NCI-H2196 (cell line): ENCODE measurements at regions not wholly inside any gene's neighbourhood (a gene's known extent, or its start where the extent isn't known, plus 50 kb on each side); places are given as distances from the start of the nearest gene placed in this dataset.
"Not testable (repeated sequence)": the region's sequence is repeated elsewhere in the genome, so short reads cannot be mapped to it uniquely, and the experiment has no call there.

Experiments
- DNase-seq: peaks from one replicate; lab custom pipeline; 2025; ENCODE audit not compliant: unreplicated experiment; lab: John Stamatoyannopoulos, UW

GRCh38 chr20:40889266-40889665, 139.4 kb upstream of the TOP1 start:
- DNase-seq = not testable (repeated sequence)

DNA sequence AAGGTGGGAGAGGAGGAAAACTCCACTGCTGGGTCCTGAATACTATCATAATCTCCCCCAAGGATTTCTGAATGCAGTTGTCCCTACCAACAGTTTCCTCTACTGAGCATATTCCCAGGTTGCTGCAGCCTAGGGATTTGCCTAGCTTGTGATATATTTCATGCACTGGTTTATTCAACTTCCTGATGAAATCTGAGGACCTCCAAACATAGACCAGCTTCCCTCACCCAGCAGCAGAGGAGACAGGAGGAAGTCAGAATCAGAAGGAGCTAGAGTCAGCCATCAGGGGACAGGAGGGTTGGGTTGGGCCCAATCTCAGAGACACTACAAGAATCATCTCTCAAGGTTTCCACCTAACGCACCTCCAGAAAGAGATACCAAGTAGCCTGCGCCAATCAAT, 138.4 kb upstream of the TOP1 start:
- no peak for DNase-seq

GRCh38 chr20:40890635-40891034, 138.0 kb upstream of the TOP1 start:
- no peak for DNase-seq

GRCh38 chr20:40891351-40891750, 137.3 kb upstream of the TOP1 start:
- DNase-seq = no peak

- no peak for DNase-seq
Observed at GRCh38 chr20:40892642-40893041, 136.0 kb upstream of the TOP1 start.

DNA sequence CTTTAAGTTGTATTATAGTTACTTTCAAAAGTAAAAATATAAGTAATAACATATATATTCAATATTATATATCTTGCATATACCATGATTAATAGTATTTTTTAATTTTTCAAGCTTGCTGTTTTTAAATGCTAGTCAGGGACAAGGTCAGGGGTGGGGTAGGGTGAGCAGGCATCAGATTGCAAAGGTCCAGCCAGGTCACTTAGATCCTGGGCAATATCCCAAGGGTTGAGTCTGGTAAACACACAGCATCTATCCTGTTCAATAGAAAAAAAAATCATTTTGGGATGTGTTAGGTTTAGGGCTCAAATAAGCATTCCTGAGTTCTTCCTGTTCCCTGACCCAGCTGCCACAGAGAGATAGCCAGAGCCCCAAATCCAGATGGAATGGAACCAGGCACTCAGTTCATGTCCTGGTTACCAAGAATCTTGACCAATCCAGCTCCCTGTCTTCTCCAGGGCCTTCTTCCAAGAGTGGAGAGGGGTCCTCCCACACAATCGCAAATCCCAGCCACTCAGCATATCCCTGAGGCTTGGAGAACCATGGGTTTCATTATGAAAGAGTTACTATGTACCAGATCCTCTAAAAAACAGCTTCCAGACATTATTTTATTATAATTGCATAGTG, 134.9 kb upstream of the TOP1 start:
- no peak for DNase-seq

- DNase-seq = no peak
Observed at GRCh38 chr20:40894237-40894630, 134.4 kb upstream of the TOP1 start.

DNA sequence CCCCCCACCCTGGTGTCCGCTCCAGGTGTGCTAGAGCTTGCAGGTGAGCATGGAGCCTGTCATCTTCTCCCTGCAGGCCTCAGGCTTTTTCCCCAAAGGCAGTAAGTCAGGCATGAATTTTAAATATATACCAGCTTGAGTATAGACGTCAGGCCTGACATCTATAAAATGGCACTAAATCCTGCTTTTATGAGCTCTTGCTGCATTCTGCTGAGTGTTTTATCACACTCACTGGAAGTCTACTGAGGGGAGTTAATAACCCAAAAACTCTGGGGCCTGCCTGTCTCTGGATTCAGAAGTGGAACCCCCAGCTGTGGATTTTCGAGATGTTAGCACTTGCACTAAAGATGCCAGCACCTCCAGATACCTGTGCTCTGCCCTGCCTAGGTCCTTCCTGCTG, 133.4 kb upstream of the TOP1 start:
- no peak for DNase-seq

GRCh38 chr20:40896814-40897700, 131.6 kb upstream of the TOP1 start:
- DNase-seq = no peak

GRCh38 chr20:40899344-40899743, 129.3 kb upstream of the TOP1 start:
- DNase-seq = no peak

- no peak for DNase-seq
Observed at GRCh38 chr20:40900666-40901215, 127.9 kb upstream of the TOP1 start.

DNA sequence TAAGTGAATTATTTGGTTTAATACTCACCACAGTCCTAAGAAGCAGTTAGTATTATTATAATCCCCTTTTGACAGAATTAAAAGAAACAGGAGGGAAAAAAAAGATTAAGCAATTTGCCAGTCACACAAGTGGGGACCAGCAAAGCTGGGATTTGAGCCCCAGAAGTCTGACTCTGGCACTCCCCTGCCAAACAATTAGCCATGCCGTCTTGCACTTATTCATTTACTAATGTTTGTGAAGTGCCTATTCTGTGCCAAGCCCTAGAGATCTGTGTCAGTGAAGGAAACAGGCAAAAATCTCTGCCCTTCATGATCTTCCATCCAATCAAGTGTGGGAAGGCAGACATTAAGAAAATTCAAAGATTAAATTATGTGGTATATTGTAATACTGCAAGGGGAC, 126.0 kb upstream of the TOP1 start:
- no peak for DNase-seq

DNA sequence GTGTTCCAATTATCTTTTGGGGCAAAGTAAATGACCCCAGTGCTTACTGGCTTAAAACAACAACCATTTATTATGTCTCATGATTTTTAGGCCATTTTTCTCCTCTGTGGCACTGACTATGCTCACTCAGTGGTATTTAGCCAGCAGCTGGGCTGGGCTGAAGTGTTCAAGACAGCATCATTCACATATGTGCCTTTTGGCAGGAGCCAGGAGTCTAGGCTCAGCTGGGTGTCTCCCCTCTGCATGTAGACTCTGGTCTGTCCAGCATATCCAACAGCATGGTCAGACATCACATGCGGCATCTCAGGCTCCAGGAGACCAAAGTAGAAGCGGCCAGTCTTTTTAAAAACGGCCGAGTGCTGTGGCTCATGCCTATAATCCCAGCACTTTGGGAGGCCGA, 120.3 kb upstream of the TOP1 start:
- DNase-seq = no peak

DNA sequence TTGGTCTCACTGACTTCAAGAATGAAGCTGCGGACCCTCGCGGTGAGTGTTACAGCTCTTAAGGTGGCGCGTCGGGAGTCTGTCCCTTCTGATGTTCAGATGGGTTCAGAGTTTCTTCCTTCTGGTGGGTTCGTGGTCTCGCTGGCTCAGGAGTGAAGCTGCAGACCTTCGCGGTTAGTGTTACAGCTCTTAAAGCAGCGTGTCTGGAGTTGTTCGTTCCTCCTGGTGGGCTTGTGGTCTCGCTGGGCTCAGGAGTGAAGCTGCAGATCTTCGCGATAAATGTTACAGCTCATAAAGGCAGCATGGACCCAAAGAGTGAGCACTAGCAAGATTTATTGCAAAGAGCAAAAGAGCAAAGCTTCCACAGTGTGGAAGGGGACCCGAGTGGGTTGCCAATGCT, 119.1 kb upstream of the TOP1 start:
- DNase-seq = not testable (repeated sequence)

DNA sequence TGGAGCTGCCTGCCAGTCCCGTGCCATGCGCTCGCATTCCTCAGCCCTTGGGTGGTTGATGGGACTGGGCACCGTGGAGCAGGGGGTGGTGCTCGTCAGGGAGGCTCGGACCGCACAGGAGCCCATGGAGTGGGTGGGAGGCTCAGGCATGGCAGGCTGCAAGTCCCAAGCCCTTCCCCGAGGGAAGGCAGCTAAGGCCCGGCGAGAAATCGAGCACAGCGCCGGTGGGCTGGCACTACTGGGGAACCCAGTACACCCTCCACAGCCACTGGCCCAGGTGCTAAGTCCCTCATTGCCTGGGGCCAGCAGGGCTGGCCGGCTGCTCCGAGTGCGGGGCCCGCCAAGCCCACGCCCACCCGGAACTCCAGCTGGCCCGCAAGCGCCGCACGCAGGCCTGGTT, 118.2 kb upstream of the TOP1 start:
- DNase-seq = not testable (repeated sequence)

- DNase-seq = not testable (repeated sequence)
Observed at GRCh38 chr20:40911152-40911551, 117.5 kb upstream of the TOP1 start.

GRCh38 chr20:40913224-40914185, 115.1 kb upstream of the TOP1 start:
- DNase-seq = no peak

- DNase-seq = no peak
Observed at GRCh38 chr20:40915756-40916155, 112.9 kb upstream of the TOP1 start.

DNA sequence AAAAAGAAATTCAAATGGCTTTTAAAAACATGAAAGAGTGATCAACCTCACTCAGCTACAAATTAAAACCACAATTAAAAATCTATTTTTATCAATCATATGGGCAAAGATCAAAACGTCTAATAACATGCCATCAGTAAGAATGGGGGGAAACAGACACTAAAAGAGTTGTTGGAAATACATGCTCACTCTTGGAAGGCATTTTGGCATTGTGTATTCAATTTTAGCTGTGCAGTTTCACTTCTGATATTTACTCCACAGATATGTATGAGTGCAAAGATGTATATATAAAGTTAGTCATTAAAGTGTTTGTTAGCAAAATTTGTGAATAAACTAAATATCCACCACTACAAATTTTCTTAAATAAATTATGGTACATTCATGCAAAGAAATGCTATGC, 112.3 kb upstream of the TOP1 start:
- DNase-seq = no peak

- no peak for DNase-seq
Observed at GRCh38 chr20:40920291-40920690, 108.3 kb upstream of the TOP1 start.

DNA sequence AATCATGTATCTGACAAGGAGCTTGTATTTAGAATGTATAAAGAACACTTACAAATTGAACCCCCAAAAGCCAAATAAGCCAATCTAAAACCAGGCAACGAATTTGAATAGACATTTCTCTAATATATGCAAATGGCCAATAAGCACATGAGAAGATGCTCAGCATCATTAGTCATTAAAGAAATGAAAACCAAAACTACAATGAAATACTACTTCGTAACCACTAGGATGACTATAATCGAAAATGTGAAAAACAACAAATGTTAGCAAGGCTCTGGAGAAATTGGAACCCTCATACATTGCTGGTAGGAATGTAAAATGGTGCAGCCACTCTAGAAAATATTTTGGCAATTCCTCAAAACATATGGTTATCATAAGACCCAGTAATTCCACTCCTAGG, 105.8 kb upstream of the TOP1 start:
- no peak for DNase-seq
